ENCODE measurements at regions not wholly inside any gene's neighbourhood (a gene's known extent, or its start where the extent isn't known, plus 50 kb on each side); places are given as distances from the start of the nearest gene placed in this dataset.

GRCh38 chr6:6826961-6827360 is 238.4 kb downstream of the LY86 start:
- TF ChIP-seq POLR2A (IDR thresholded peaks at IDR 0.05) = no peak
- no peak for TF ChIP-seq CTCF (IDR thresholded peaks at IDR 0.05)

All from body of pancreas (tissue), 4 donors.